HepG2 (cell line): ENCODE measurements at regions not wholly inside any gene's neighbourhood (a gene's known extent, or its start where the extent isn't known, plus 50 kb on each side); places are given as distances from the start of the nearest gene placed in this dataset.

Experiments
- ATAC-seq: fragments of 200-7000 bp; cut with Tn5 transposase; 3 replicates; pipeline ENCODE4 v1.9.1; 2020; ENCODE audit warnings: mild to moderate bottlenecking, moderate library complexity
- BruUV-seq: library from RNA; stranded (reverse); fragments of 400-500 nt; replicated peaks from 2 replicates; lab custom pipeline; 2021; lab: Mats Ljungman, UMichigan
- CTCF ChIA-PET: fragments of 300-600 bp; formaldehyde crosslinking; extraction: SDS; loops from one replicate; lab custom pipeline; 2021; ENCODE audit warnings: low total read pairs, inconsistent platforms, low intra/inter-chr PET ratio; lab: Yijun Ruan, JAX
- POLR2A ChIA-PET: fragments of 350-600 bp; sonication (Branson Sonifier 250); formaldehyde crosslinking; loops from one replicate; lab custom pipeline; 2020; ENCODE audit warnings: antibody characterized with exemption, inconsistent platforms; lab: Yijun Ruan, JAX
- DNase-seq: peaks from one replicate; pipeline ENCODE4 v3.0.0-alpha.2; 2015; ENCODE audit warnings: low spot score
- FAIRE-seq: peaks from 3 replicates; lab custom pipeline; 2011; peaks lifted over from hg19 to GRCh38; lab: Jason Lieb, UNC
- H2AFZ ChIP-seq: one replicate; pipeline ENCODE4 v1.6.1; 2011; ENCODE audit warnings: low read length, inconsistent platforms
- H3K27ac ChIP-seq: fragments of 300-600 bp; 3 replicates; pipeline ENCODE4 v1.8.0; 2011; ENCODE audit warnings: mixed run types, mild to moderate bottlenecking, mixed read lengths, low read length, inconsistent platforms; ENCODE audit not compliant: insufficient read depth; ENCODE audit errors: extremely low read length
- H3K27me3 ChIP-seq, 2 experiments: fragments of 200-600 bp in 1 of 2; 2 replicates in 1 of 2; 3 replicates in 1 of 2; pipeline versions ENCODE4 v1.6.0 to v1.8.0; 2011; ENCODE audit warnings: low read length in 2 of 2, mild to moderate bottlenecking in 2 of 2, moderate library complexity in 2 of 2, inconsistent platforms in 1 of 2; ENCODE audit not compliant: insufficient read depth in 2 of 2, control insufficient read depth in 1 of 2
- H3K36me3 ChIP-seq, 2 experiments: fragments of 200-600 bp in 1 of 2; replicated peaks in 1 of 2; 2 replicates in 1 of 2; 3 replicates in 1 of 2; pipeline versions ENCODE4 v1.5.1 to v1.8.0; 2011; ENCODE audit warnings: low read length in 2 of 2, inconsistent platforms in 1 of 2; ENCODE audit not compliant: insufficient read depth in 2 of 2, control insufficient read depth in 1 of 2
- H3K4me1 ChIP-seq: 2 replicates; pipeline ENCODE4 v1.5.1; 2012; ENCODE audit warnings: low read length, inconsistent platforms; ENCODE audit not compliant: insufficient read depth
- H3K4me2 ChIP-seq: 2 replicates; pipeline ENCODE4 v1.6.0; 2011; ENCODE audit warnings: low read depth, low read length, inconsistent platforms
- H3K4me3 ChIP-seq, 3 experiments: fragments of 200-600 bp in 1 of 3; sonication (generic), shearing (Covaris generic) in 1 of 3; replicated peaks in 1 of 3; 2 replicates each; pipeline ENCODE4 v1.5.1; 2011 to 2016; ENCODE audit warnings: low read length in 3 of 3, inconsistent platforms in 2 of 3, low read depth in 2 of 3, mild to moderate bottlenecking in 2 of 3, control low read depth in 1 of 3, mixed read lengths in 1 of 3; ENCODE audit not compliant: insufficient read depth in 1 of 3
- H3K79me2 ChIP-seq: one replicate; pipeline ENCODE4 v1.6.1; 2011; ENCODE audit warnings: low read length, inconsistent platforms; ENCODE audit not compliant: insufficient read depth
- H3K9ac ChIP-seq: 2 replicates; pipeline ENCODE4 v1.6.0; 2011; ENCODE audit warnings: mild to moderate bottlenecking, low read depth, low read length, inconsistent platforms; ENCODE audit not compliant: insufficient read depth
- H3K9me3 ChIP-seq: 2 replicates; pipeline ENCODE4 v1.5.1; 2012; ENCODE audit warnings: mild to moderate bottlenecking, low read length
- H4K20me1 ChIP-seq: 2 replicates; pipeline ENCODE4 v1.6.0; 2011; ENCODE audit warnings: inconsistent platforms, mild to moderate bottlenecking, low read length, moderate library complexity; ENCODE audit not compliant: insufficient read depth
- FOXO4 ChIP-seq: sonication (generic); formaldehyde crosslinking; conservative IDR thresholded peaks from 2 replicates; pipeline ENCODE4 v1.8.1; 2023; ENCODE audit warnings: missing genetic modification reagents
- JDP2 ChIP-seq: sonication (generic); formaldehyde crosslinking; IDR thresholded peaks from 2 replicates; pipeline ENCODE4 v1.8.1; 2022; ENCODE audit warnings: missing genetic modification reagents, borderline replicate concordance
- KLF11 ChIP-seq: IDR thresholded peaks from 2 replicates; pipeline ENCODE4 v1.6.1; 2016; ENCODE audit warnings: missing compliant biosample characterization
- KLF15 ChIP-seq: sonication (generic); formaldehyde crosslinking; IDR thresholded peaks from 2 replicates; pipeline ENCODE4 v1.8.1; 2023; ENCODE audit warnings: borderline replicate concordance, mild to moderate bottlenecking, inconsistent platforms, missing genetic modification reagents, mixed read lengths
- MTA1 ChIP-seq: sonication (generic); formaldehyde crosslinking; IDR thresholded peaks from 2 replicates; pipeline ENCODE4 v1.4.0; 2020; ENCODE audit warnings: missing genetic modification reagents, mild to moderate bottlenecking, borderline replicate concordance
- PAF1 ChIP-seq: IDR thresholded peaks from 2 replicates; pipeline ENCODE4 v1.6.1; 2016; ENCODE audit warnings: missing genetic modification reagents, missing compliant biosample characterization
- POGZ ChIP-seq: sonication (generic); formaldehyde crosslinking; IDR thresholded peaks from 2 replicates; pipeline ENCODE4 v1.4.0; 2020; ENCODE audit warnings: mild to moderate bottlenecking, missing genetic modification reagents
- PRPF4 ChIP-seq: fragments of 200-400 bp; formaldehyde crosslinking; IDR thresholded peaks from 2 replicates; pipeline ENCODE4 v1.6.1; 2016; ENCODE audit warnings: low read length, low read depth; ENCODE audit not compliant: poor library complexity, severe bottlenecking
- RARA ChIP-seq: IDR thresholded peaks from 2 replicates; pipeline ENCODE4 v1.6.1; 2016; ENCODE audit warnings: missing genetic modification reagents, missing compliant biosample characterization
- RNF219 ChIP-seq: sonication (generic); formaldehyde crosslinking; IDR thresholded peaks from 2 replicates; pipeline ENCODE4 v1.5.0; 2020; ENCODE audit warnings: mild to moderate bottlenecking, missing genetic modification reagents
- SAP130 ChIP-seq: IDR thresholded peaks from 2 replicates; pipeline ENCODE4 v1.6.1; 2016; ENCODE audit warnings: low read depth
- TARDBP ChIP-seq: sonication (generic); formaldehyde crosslinking; IDR thresholded peaks from 2 replicates; pipeline ENCODE4 v1.8.0; 2022; ENCODE audit warnings: mild to moderate bottlenecking, missing genetic modification reagents
- ZFX ChIP-seq: sonication (generic); formaldehyde crosslinking; IDR thresholded peaks from 2 replicates; pipeline ENCODE4 v1.4.0; 2020; ENCODE audit warnings: mild to moderate bottlenecking, low read depth, missing genetic modification reagents, moderate library complexity
- WGBS: methylation state at CpG from one replicate; pipeline ENCODE4 v1.1.6; 2017; ENCODE audit warnings: low lambda C conversion rate; 5-methylcytosine and 5-hydroxymethylcytosine counted together
- in situ Hi-C: cut with HindIII; loops from 2 replicates; pipeline ENCODE4 v1.10.0; 2017; ENCODE audit warnings: low pct_unique_long_range_greater_than_20kb; ENCODE audit not compliant: extremely low pct_ligation_motif_present
- intact Hi-C: fragments of 100-400 bp; cut with micrococcal nuclease; formaldehyde crosslinking; loops from one replicate; pipeline ENCODE4 v1.10.0; 2022; ENCODE audit not compliant: unreplicated experiment
- TF ChIP-seq, protein P1 (sequence below): sonication (generic); formaldehyde crosslinking; IDR thresholded peaks from 2 replicates; pipeline ENCODE4 v1.4.0; 2020; ENCODE audit warnings: missing genetic modification reagents
- TF ChIP-seq, protein P2 (sequence below): IDR thresholded peaks from 2 replicates; pipeline ENCODE4 v1.4.0; 2020; ENCODE audit warnings: mild to moderate bottlenecking, missing genetic modification reagents

- WGBS, result 3% methylated on average over 3 of the region's 3 CpGs
- in situ Hi-C loops (no loop called here), intact Hi-C loops (no loop called here)
- Histone ChIP-seq H3K9me3 (no peaks in the 10 kb centered on the region), H3K4me1 (no peaks in the 10 kb centered on the region), H4K20me1 (no peaks in the 10 kb centered on the region), H3K27ac (no peak overlapping the region), H3K36me3 (no peaks in the 10 kb centered on the region), H3K79me2 (no peaks in the 10 kb centered on the region), H3K9ac (no peak overlapping the region), H2AFZ (no peak overlapping the region), H3K27me3 (no peaks in the 10 kb centered on the region), H3K4me2 (no peak overlapping the region), H3K4me3 (no peak overlapping the region)
- FAIRE-seq (no peak), DNase-seq (no peak), ATAC-seq (no peak)
- no peak for TF ChIP-seq PAF1 (CRISPR knock-in tag)
- TF ChIP-seq RNF219, result no peak
- TF ChIP-seq, protein P1, sequence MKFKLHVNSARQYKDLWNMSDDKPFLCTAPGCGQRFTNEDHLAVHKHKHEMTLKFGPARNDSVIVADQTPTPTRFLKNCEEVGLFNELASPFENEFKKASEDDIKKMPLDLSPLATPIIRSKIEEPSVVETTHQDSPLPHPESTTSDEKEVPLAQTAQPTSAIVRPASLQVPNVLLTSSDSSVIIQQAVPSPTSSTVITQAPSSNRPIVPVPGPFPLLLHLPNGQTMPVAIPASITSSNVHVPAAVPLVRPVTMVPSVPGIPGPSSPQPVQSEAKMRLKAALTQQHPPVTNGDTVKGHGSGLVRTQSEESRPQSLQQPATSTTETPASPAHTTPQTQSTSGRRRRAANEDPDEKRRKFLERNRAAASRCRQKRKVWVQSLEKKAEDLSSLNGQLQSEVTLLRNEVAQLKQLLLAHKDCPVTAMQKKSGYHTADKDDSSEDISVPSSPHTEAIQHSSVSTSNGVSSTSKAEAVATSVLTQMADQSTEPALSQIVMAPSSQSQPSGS (CRISPR knock-in tag), result no peak
- TF ChIP-seq FOXO4, result no peak
- TF ChIP-seq KLF15 (CRISPR knock-in tag), result no peak
- no peak for TF ChIP-seq POGZ
- no peak for TF ChIP-seq JDP2 (CRISPR knock-in tag)
- TF ChIP-seq ZFX (CRISPR knock-in tag), result no peak
- no peak for TF ChIP-seq TARDBP (CRISPR knock-in tag)
- TF ChIP-seq MTA1, result no peak
- no peak for TF ChIP-seq KLF11
- TF ChIP-seq, protein P2, sequence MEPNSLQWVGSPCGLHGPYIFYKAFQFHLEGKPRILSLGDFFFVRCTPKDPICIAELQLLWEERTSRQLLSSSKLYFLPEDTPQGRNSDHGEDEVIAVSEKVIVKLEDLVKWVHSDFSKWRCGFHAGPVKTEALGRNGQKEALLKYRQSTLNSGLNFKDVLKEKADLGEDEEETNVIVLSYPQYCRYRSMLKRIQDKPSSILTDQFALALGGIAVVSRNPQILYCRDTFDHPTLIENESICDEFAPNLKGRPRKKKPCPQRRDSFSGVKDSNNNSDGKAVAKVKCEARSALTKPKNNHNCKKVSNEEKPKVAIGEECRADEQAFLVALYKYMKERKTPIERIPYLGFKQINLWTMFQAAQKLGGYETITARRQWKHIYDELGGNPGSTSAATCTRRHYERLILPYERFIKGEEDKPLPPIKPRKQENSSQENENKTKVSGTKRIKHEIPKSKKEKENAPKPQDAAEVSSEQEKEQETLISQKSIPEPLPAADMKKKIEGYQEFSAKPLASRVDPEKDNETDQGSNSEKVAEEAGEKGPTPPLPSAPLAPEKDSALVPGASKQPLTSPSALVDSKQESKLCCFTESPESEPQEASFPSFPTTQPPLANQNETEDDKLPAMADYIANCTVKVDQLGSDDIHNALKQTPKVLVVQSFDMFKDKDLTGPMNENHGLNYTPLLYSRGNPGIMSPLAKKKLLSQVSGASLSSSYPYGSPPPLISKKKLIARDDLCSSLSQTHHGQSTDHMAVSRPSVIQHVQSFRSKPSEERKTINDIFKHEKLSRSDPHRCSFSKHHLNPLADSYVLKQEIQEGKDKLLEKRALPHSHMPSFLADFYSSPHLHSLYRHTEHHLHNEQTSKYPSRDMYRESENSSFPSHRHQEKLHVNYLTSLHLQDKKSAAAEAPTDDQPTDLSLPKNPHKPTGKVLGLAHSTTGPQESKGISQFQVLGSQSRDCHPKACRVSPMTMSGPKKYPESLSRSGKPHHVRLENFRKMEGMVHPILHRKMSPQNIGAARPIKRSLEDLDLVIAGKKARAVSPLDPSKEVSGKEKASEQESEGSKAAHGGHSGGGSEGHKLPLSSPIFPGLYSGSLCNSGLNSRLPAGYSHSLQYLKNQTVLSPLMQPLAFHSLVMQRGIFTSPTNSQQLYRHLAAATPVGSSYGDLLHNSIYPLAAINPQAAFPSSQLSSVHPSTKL, result no peak
- TF ChIP-seq SAP130 (CRISPR knock-in tag), result no peak
- TF ChIP-seq PRPF4, result no peak
- no peak for TF ChIP-seq RARA (CRISPR knock-in tag)
- ChIA-PET CTCF (no interaction called here), POLR2A (no interaction called here)
- no TSS peak for BruUV-seq
Measured at GRCh38 chrY:15325201-15325600, 800.9 kb downstream of the NLGN4Y start.
